K562 (cell line): ENCODE measurements at regions not wholly inside any gene's neighbourhood (a gene's known extent, or its start where the extent isn't known, plus 50 kb on each side); places are given as distances from the start of the nearest gene placed in this dataset.

Experiments
- ATAC-seq: fragments of 200-7000 bp; cut with Tn5 transposase; 3 replicates; pipeline ENCODE4 v1.9.1; 2020; ENCODE audit warnings: moderate library complexity
- BruUV-seq: library from RNA; stranded (reverse); fragments of 400-500 nt; replicated peaks from 2 replicates; lab custom pipeline; 2021; lab: Mats Ljungman, UMichigan
- CTCF ChIA-PET: fragments of 300-600 bp; formaldehyde crosslinking; extraction: SDS; loops from one replicate; lab custom pipeline; 2021; ENCODE audit warnings: low intra/inter-chr PET ratio; lab: Yijun Ruan, JAX
- POLR2A ChIA-PET: fragments of 300-600, 350-650 bp; sonication (Branson Sonifier 250); formaldehyde crosslinking; extraction: SDS; loops from one replicate; lab custom pipeline; 2021; ENCODE audit warnings: antibody characterized with exemption, inconsistent platforms; lab: Yijun Ruan, JAX
- DNase-seq, 4 experiments: peaks; one replicate each; pipeline versions ENCODE4 v3.0.0 to v3.0.0-alpha.2; 2011 to 2018; ENCODE audit warnings: low spot score in 3 of 4, mixed read lengths in 3 of 4; ENCODE audit errors: extremely low read depth in 1 of 4
- FAIRE-seq: peaks from 2 replicates; lab custom pipeline; 2011; peaks lifted over from hg19 to GRCh38; lab: Jason Lieb, UNC
- H2AFZ ChIP-seq: 2 replicates; pipeline ENCODE4 v1.6.0; 2011; ENCODE audit warnings: low read depth, low read length, control low read depth, inconsistent platforms
- H3K27ac ChIP-seq: fragments of 200-600 bp; 3 replicates; pipeline ENCODE4 v1.8.0; 2011; ENCODE audit warnings: low read depth, mild to moderate bottlenecking, control low read depth, inconsistent platforms, low read length, moderate library complexity, mixed read lengths; ENCODE audit errors: extremely low read depth
- H3K27me3 ChIP-seq, 2 experiments: fragments of 300-600 bp in 1 of 2; 2 replicates in 1 of 2; 3 replicates in 1 of 2; pipeline versions ENCODE4 v1.6.0 to v1.8.0; 2011; ENCODE audit warnings: inconsistent platforms in 2 of 2, low read length in 2 of 2, mild to moderate bottlenecking in 1 of 2, mixed read lengths in 1 of 2, moderate library complexity in 1 of 2; ENCODE audit not compliant: control insufficient read depth in 2 of 2, insufficient read depth in 2 of 2
- H3K36me3 ChIP-seq: fragments of 300-600 bp; 3 replicates; pipeline ENCODE4 v1.8.0; 2011; ENCODE audit warnings: mild to moderate bottlenecking, low read length, inconsistent platforms; ENCODE audit not compliant: control insufficient read depth, insufficient read depth
- H3K4me1 ChIP-seq, 2 experiments: fragments of 200-600 bp in 1 of 2; replicated peaks in 1 of 2; 2 replicates in 1 of 2; 3 replicates in 1 of 2; pipeline versions ENCODE4 v1.5.1 to v1.8.0; 2011; ENCODE audit warnings: inconsistent platforms in 2 of 2, low read length in 2 of 2, mild to moderate bottlenecking in 1 of 2, mixed read lengths in 1 of 2, moderate library complexity in 1 of 2; ENCODE audit not compliant: control insufficient read depth in 2 of 2, insufficient read depth in 2 of 2
- H3K4me2 ChIP-seq: 2 replicates; pipeline ENCODE4 v1.6.1; 2011; ENCODE audit warnings: low read length, control low read depth, inconsistent platforms, mixed read lengths; ENCODE audit not compliant: insufficient read depth
- H3K4me3 ChIP-seq: fragments of 200-600 bp; sonication (generic), shearing (Covaris generic); 2 replicates; pipeline ENCODE4 v1.5.1; 2016; ENCODE audit warnings: control low read depth, inconsistent platforms
- H3K79me2 ChIP-seq: fragments of 200-600 bp; 3 replicates; pipeline ENCODE4 v1.8.0; 2011; ENCODE audit warnings: low read length, inconsistent platforms; ENCODE audit not compliant: control insufficient read depth, insufficient read depth
- H3K9ac ChIP-seq, 2 experiments: 2 replicates each; pipeline versions ENCODE4 v1.6.0 to v1.6.1; 2011; ENCODE audit warnings: low read depth in 2 of 2, low read length in 2 of 2, control low read depth in 1 of 2, inconsistent platforms in 1 of 2, mild to moderate bottlenecking in 1 of 2, mixed read lengths in 1 of 2; ENCODE audit not compliant: insufficient read depth in 1 of 2
- H3K9me1 ChIP-seq: one replicate; pipeline ENCODE4 v1.6.0; 2011; ENCODE audit warnings: inconsistent platforms, mild to moderate bottlenecking, low read length, moderate library complexity; ENCODE audit not compliant: control insufficient read depth, insufficient read depth
- H3K9me3 ChIP-seq: replicated peaks from 2 replicates; pipeline ENCODE4 v1.5.1; 2011; ENCODE audit warnings: low read depth, low read length, inconsistent platforms; ENCODE audit not compliant: control insufficient read depth, insufficient read depth
- H4K20me1 ChIP-seq: replicated peaks from 2 replicates; pipeline ENCODE4 v1.6.1; 2011; ENCODE audit warnings: low read length, inconsistent platforms, mixed read lengths; ENCODE audit not compliant: control insufficient read depth, insufficient read depth
- BCL6 ChIP-seq: fragments of 250-450 bp; sonication (Bioruptor Pico); IDR thresholded peaks from 2 replicates; pipeline ENCODE4 v1.4.0; 2020
- CHAMP1 ChIP-seq: fragments of 450-650 bp; IDR thresholded peaks from 2 replicates; pipeline ENCODE4 v1.6.1; 2016; ENCODE audit warnings: mild to moderate bottlenecking
- DLX4 ChIP-seq: fragments of 250-450 bp; sonication (Bioruptor Pico); IDR thresholded peaks from 2 replicates; pipeline ENCODE4 v1.6.1; 2021; ENCODE audit warnings: mild to moderate bottlenecking
- PATZ1 ChIP-seq: fragments of 250-450 bp; sonication (Bioruptor Pico); IDR thresholded peaks from 2 replicates; pipeline ENCODE4 v1.5.0; 2020; ENCODE audit warnings: mild to moderate bottlenecking, borderline replicate concordance
- TBP ChIP-seq: optimal IDR thresholded peaks from 2 replicates; pipeline ENCODE3; 2011; ENCODE audit warnings: low read depth, low read length, improper control_type of control experiment
- ZBTB49 ChIP-seq: sonication (generic); formaldehyde crosslinking; IDR thresholded peaks from 2 replicates; pipeline ENCODE4 v1.8.0; 2022; ENCODE audit warnings: missing genetic modification reagents, mild to moderate bottlenecking, borderline replicate concordance
- ZNF143 ChIP-seq: sonication (generic); formaldehyde crosslinking; IDR thresholded peaks from 2 replicates; pipeline ENCODE4 v1.9.0; 2022; ENCODE audit warnings: mild to moderate bottlenecking, missing genetic modification reagents
- ZNF57 ChIP-seq: fragments of 450-650 bp; formaldehyde crosslinking; IDR thresholded peaks from 2 replicates; pipeline ENCODE4 v1.4.0; 2020; ENCODE audit warnings: mild to moderate bottlenecking, moderate library complexity
- WGBS: fragments of 100-300 bp; shearing (Covaris generic); methylation state at CpG from one replicate; pipeline ENCODE4 v1.1.6; 2016; ENCODE audit warnings: low coverage, mixed read lengths; ENCODE audit not compliant: insufficient coverage; ENCODE audit errors: missing lambda C conversion rate; 5-methylcytosine and 5-hydroxymethylcytosine counted together
- in situ Hi-C: fragments of 300-500 bp; cut with MboI; formaldehyde crosslinking; loops from 4 replicates; pipeline ENCODE4 v1.15.0; 2018; ENCODE audit warnings: inconsistent platforms, mixed read lengths
- intact Hi-C: fragments of 100-400 bp; cut with micrococcal nuclease; formaldehyde crosslinking; loops from 2 replicates; pipeline ENCODE4 v1.14.2; 2022

GRCh38 chr17:72433797-72434196, 313.0 kb downstream of the SOX9 start:
- no peak for FAIRE-seq
- no peak overlapping the region for H3K4me3 ChIP-seq
- TF ChIP-seq ZNF143 (no peak), DLX4 (no peak)
- H3K4me2 ChIP-seq: no peak overlapping the region
- DNase-seq: no peak
- no peaks in the 10 kb centered on the region for H3K9me1 ChIP-seq
- H3K36me3 ChIP-seq: no peaks in the 10 kb centered on the region
- no peaks in the 10 kb centered on the region for H4K20me1 ChIP-seq
- no peaks in the 10 kb centered on the region for H3K4me1 ChIP-seq
- BruUV-seq: no TSS peak
- 0% methylated on average over 3 of the region's 3 CpGs for WGBS
- no peaks in the 10 kb centered on the region for H3K27me3 ChIP-seq
- no peak overlapping the region for H3K9ac ChIP-seq
- H3K79me2 ChIP-seq: no peaks in the 10 kb centered on the region
- H2AFZ ChIP-seq: no peak overlapping the region
- in situ Hi-C loops: no loop called here
- ChIA-PET CTCF (no interaction called here), POLR2A (no interaction called here)
- intact Hi-C loops: no loop called here
- no peak overlapping the region for H3K27ac ChIP-seq
- ATAC-seq: no peak
- H3K9me3 ChIP-seq: no peaks in the 10 kb centered on the region

GRCh38 chr17:72434581-72434980, 313.8 kb downstream of the SOX9 start:
- no peak for ATAC-seq
- DNase-seq: no peak
- Histone ChIP-seq H3K4me1 (no peaks in the 10 kb centered on the region), H3K79me2 (no peaks in the 10 kb centered on the region), H4K20me1 (no peaks in the 10 kb centered on the region), H3K9me3 (no peaks in the 10 kb centered on the region), H3K27me3 (no peaks in the 10 kb centered on the region), H3K4me3 (no peak overlapping the region), H2AFZ (no peak overlapping the region), H3K27ac (no peak overlapping the region), H3K36me3 (no peaks in the 10 kb centered on the region), H3K9me1 (no peaks in the 10 kb centered on the region), H3K9ac (no peak overlapping the region), H3K4me2 (no peak overlapping the region)
- no peak for FAIRE-seq
- intact Hi-C loops: no loop called here
- POLR2A ChIA-PET: interaction anchor here (0.9 kb wide), 1 partner anchor 40 kb away, joined by 3 read pairs; no protein-coding TSS in a partner anchor
- in situ Hi-C loops: no loop called here
- CTCF ChIA-PET: no interaction called here
- BruUV-seq: no TSS peak
- TF ChIP-seq ZNF57 (CRISPR knock-in tag) (no peak), BCL6 (CRISPR knock-in tag) (no peak), ZBTB49 (CRISPR knock-in tag) (no peak), CHAMP1 (no peak), PATZ1 (CRISPR knock-in tag) (no peak), TBP (no peak)
